PFSK-1 (cell line): ENCODE measurements at regions not wholly inside any gene's neighbourhood (a gene's known extent, or its start where the extent isn't known, plus 50 kb on each side); places are given as distances from the start of the nearest gene placed in this dataset.

ENCODE experiments used
- FOXP2 ChIP-seq: optimal IDR thresholded peaks from 2 replicates; pipeline ENCODE3; 2011; ENCODE audit warnings: borderline replicate concordance, control low read depth, inconsistent platforms; ENCODE audit not compliant: insufficient read depth; ENCODE audit errors: extremely low read length, extremely low read depth
- POLR2AphosphoS5 ChIP-seq: IDR thresholded peaks from 2 replicates; pipeline ENCODE4 v1.6.1; 2012; ENCODE audit warnings: low read depth, mild to moderate bottlenecking, control low read depth, low read length, moderate library complexity
- SIN3A ChIP-seq: IDR thresholded peaks from 2 replicates; pipeline ENCODE4 v1.6.1; 2012; ENCODE audit warnings: mild to moderate bottlenecking, low read length, moderate library complexity, borderline replicate concordance; ENCODE audit not compliant: insufficient read depth
- TAF1 ChIP-seq: IDR thresholded peaks from 2 replicates; pipeline ENCODE4 v1.6.1; 2012; ENCODE audit warnings: low read length, control low read depth, borderline replicate concordance; ENCODE audit not compliant: insufficient read depth
- TF ChIP-seq, protein P1 (sequence below), 2 experiments: IDR thresholded peaks; 2 replicates each; pipeline versions ENCODE4 v1.6.1 to v1.8.0; 2011 to 2012; ENCODE audit warnings: low read depth in 2 of 2, low read length in 2 of 2, control low read depth in 1 of 2, inconsistent platforms in 1 of 2, mild to moderate bottlenecking in 1 of 2, moderate library complexity in 1 of 2; ENCODE audit not compliant: insufficient read depth in 1 of 2

DNA sequence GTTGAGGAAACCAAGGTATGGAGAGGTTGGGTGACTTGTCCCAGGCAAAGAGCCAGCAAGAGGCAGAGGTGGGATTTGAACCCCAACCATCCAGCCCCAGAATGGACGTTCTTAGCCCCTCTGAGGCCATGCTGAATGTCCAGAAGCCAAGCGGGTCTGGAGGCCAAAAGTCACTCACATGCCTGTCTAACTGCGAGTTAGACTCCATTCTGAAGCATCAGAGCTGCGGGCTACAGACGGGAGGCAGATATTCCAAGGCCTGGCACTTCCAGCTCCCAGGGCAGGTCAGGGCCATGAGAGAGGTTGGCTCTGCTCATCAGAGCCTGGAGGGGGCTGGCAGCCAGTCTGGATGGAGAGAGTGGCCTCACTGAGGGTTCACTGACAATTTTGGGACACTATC is 616.5 kb downstream of the BRD1 start:
- TF ChIP-seq POLR2AphosphoS5 (no peak), TAF1 (no peak), FOXP2 (no peak), SIN3A (no peak)
- TF ChIP-seq, protein P1, sequence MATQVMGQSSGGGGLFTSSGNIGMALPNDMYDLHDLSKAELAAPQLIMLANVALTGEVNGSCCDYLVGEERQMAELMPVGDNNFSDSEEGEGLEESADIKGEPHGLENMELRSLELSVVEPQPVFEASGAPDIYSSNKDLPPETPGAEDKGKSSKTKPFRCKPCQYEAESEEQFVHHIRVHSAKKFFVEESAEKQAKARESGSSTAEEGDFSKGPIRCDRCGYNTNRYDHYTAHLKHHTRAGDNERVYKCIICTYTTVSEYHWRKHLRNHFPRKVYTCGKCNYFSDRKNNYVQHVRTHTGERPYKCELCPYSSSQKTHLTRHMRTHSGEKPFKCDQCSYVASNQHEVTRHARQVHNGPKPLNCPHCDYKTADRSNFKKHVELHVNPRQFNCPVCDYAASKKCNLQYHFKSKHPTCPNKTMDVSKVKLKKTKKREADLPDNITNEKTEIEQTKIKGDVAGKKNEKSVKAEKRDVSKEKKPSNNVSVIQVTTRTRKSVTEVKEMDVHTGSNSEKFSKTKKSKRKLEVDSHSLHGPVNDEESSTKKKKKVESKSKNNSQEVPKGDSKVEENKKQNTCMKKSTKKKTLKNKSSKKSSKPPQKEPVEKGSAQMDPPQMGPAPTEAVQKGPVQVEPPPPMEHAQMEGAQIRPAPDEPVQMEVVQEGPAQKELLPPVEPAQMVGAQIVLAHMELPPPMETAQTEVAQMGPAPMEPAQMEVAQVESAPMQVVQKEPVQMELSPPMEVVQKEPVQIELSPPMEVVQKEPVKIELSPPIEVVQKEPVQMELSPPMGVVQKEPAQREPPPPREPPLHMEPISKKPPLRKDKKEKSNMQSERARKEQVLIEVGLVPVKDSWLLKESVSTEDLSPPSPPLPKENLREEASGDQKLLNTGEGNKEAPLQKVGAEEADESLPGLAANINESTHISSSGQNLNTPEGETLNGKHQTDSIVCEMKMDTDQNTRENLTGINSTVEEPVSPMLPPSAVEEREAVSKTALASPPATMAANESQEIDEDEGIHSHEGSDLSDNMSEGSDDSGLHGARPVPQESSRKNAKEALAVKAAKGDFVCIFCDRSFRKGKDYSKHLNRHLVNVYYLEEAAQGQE (IDR thresholded peaks at IDR 0.05; ENCODE audit: insufficient read depth in 1 of 2, low read depth in 2 of 2, low read length in 2 of 2): no peak

GRCh38 chr22:49210606-49211005 is 617.1 kb downstream of the BRD1 start:
- TF ChIP-seq POLR2AphosphoS5 (no peak), TAF1 (no peak), FOXP2 (no peak), SIN3A (no peak)
- TF ChIP-seq, protein P1 (IDR thresholded peaks at IDR 0.05; ENCODE audit: insufficient read depth in 1 of 2, low read depth in 2 of 2, low read length in 2 of 2): no peak

- TF ChIP-seq, protein P1 (IDR thresholded peaks at IDR 0.05; ENCODE audit: insufficient read depth in 1 of 2, low read depth in 2 of 2, low read length in 2 of 2): no peak
- TF ChIP-seq TAF1 (no peak), FOXP2 (no peak), POLR2AphosphoS5 (no peak), SIN3A (no peak)
These were observed 618.0 kb downstream of the BRD1 start for GRCh38 chr22:49209452-49210195.

GRCh38 chr22:49208768-49209252 is 618.9 kb downstream of the BRD1 start:
- TF ChIP-seq TAF1: no peak
- no peak for TF ChIP-seq SIN3A
- TF ChIP-seq, protein P1 (IDR thresholded peaks at IDR 0.05; ENCODE audit: insufficient read depth in 1 of 2, low read depth in 2 of 2, low read length in 2 of 2): peak; percentile 76 to 89
- TF ChIP-seq FOXP2: no peak
- no peak for TF ChIP-seq POLR2AphosphoS5
